ENCODE measurements at regions not wholly inside any gene's neighbourhood (a gene's known extent, or its start where the extent isn't known, plus 50 kb on each side); places are given as distances from the start of the nearest gene placed in this dataset.

DNA sequence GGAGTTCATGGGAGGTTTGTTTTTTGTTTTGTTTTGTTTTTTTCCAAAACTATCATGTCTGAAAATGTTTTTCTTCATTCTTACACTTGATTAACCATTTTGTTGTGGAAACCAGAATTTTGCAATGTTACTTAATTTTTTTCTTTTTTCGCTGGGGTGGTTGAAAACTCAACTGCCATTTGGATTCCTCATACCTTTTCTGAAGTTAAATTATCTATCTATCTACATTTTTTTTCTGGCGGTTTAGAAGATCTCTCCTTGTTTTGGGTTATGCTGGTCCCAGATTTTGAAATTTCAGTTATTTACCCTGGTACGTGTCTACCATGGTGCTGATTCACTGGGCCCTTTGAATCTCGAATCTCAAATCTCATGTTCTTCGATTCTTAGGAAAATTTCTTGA lies 316.2 kb upstream of the SMARCA2 start:
- TF ChIP-seq, protein P1, sequence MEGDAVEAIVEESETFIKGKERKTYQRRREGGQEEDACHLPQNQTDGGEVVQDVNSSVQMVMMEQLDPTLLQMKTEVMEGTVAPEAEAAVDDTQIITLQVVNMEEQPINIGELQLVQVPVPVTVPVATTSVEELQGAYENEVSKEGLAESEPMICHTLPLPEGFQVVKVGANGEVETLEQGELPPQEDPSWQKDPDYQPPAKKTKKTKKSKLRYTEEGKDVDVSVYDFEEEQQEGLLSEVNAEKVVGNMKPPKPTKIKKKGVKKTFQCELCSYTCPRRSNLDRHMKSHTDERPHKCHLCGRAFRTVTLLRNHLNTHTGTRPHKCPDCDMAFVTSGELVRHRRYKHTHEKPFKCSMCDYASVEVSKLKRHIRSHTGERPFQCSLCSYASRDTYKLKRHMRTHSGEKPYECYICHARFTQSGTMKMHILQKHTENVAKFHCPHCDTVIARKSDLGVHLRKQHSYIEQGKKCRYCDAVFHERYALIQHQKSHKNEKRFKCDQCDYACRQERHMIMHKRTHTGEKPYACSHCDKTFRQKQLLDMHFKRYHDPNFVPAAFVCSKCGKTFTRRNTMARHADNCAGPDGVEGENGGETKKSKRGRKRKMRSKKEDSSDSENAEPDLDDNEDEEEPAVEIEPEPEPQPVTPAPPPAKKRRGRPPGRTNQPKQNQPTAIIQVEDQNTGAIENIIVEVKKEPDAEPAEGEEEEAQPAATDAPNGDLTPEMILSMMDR (IDR thresholded peaks at IDR 0.05; ENCODE audit: insufficient read depth, low read length, poor library complexity, severe bottlenecking): no peak
- no peak for TF ChIP-seq EZH2phosphoT487 (conservative IDR thresholded peaks at IDR 0.05; ENCODE audit: low read length)
